ENCODE measurements at regions not wholly inside any gene's neighbourhood (a gene's known extent, or its start where the extent isn't known, plus 50 kb on each side); places are given as distances from the start of the nearest gene placed in this dataset.
"Not testable (repeated sequence)": the region's sequence is repeated elsewhere in the genome, so short reads cannot be mapped to it uniquely, and the experiment has no call there.

DNA sequence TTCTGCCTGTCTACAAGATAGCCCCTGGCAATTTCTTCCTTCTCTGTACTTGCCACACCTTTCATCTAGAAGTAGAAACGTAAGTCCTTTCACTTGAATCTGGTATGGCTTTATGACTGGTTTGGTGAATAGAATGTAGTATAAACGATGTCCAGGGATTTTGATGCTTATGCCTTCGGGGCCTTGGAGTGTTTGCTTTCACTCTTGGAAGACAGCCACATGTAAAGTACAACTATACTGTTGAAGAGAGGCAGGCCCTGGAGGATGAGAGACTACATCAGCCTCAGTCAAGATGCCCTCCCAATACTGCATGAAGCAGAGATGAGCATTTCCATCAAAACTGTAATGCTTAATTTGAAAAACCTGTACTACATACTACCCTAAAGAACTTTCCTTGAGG lies 553.8 kb upstream of the C9orf72 start:
- no peak for DNase-seq

DNA sequence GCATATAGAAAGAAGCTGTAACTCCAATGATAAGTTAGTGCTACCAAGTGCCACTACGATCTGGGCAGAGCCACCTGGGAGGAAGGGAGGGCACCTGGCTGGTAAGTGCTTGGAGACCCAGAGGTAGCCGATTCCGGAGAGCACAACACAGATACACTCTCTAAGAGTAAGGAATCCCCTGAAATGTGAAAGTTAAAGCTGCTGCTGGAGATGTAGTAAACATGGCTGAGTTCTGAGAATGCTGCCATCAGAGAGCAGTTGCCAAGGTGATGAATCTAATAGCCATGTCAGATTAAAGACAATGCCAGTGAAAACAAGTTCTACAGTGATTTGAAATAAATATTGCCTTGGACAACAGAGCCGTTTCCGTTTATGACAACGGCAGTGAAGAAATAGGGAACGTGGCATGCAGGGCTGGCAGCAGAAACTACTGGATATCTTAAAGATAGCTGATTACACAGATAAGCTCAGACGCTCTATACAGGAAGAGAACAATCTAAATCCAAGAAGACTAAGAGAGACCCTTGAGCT lies 561.2 kb upstream of the C9orf72 start:
- no peak for DNase-seq

DNA sequence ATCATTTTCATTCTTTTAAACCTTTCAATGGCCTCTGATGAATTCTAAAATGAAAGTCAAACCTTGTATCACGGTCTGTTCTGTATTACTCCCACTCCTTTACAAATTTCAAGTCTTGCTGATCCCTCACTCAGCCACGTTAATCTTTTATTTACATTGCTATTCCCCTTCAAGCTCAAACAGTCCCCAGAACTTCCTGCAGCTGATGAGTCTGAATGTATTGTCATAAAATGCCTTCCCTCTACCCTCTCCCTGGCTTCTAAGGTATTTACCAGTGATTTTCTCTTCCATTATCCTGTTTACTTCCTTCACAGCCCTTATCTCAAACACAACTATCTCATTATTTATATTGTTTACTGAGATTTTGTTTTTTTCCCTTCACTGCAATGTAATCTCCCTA lies 562.3 kb upstream of the C9orf72 start:
- DNase-seq = no peak

DNA sequence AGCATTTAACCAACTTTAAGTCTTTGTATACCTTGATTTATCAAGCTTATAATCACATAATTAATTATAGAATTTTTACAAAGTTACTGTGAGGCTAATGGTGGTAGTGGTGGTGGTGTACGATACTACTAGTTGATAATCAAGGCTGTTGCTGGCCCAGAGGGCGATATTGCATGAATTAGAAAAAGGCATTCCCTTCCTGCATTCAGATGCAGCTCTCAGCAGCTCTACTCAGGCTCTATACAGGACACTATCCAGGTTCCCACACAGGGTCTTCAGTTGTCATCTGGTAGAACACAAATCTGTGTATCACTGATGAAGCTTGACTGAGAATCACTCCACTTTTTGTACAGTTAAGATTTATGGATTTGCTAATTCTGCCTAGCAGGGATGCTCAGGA lies 562.8 kb upstream of the C9orf72 start:
- no peak for DNase-seq

DNA sequence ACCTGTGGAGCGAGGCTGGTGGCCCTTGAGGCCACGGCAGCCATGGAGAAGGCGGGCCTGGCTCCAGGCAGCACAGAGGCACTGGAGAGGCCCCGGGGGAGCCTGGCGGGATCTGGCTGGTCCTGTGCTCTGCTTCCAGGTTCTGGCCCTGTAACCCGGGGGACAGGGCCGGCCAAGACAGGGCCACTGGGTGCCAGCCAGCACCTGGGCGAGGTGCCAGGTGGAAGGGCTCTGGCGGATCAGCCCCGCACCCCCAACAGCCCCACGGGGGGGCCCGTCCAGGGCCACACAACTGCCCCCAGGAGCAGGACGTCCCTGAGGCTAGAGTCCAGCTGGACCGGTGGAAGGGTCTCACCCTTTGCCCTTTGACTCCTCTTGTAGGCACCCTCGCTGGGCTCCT lies 574.1 kb upstream of the C9orf72 start:
- DNase-seq = not testable (repeated sequence)

DNA sequence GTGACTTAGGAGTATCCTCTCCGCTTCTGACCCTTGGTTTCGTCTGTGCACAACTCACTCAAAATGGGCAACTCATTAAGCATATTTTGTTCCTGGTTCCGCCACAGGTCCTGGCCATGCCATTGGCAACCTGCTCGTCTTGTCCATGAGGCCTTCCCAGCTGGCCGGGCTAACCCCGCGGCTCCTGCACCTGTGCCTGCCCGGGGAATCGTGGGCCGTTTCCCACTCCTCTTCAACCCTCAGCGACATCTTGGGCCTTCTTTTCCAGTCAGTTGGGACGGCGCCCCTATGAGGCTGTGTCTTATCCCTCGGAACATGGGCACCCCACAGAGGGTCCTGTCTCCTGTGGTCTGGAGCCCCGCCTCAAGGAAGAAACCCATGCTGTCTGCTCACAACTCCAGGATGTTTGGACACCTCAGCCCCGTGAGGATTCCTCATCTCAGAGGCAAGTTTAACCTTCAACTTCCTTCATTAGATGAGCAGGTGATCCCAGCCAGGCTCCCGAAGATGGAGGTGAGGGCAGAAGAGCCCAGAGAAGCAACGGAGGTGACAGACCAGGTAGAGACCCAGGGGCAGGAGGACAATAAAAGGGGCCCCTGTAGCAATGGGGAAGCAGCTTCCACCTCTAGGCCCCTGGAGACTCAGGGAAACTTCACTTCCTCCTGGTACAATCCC lies 574.8 kb upstream of the C9orf72 start:
- DNase-seq = not testable (repeated sequence)

DNA sequence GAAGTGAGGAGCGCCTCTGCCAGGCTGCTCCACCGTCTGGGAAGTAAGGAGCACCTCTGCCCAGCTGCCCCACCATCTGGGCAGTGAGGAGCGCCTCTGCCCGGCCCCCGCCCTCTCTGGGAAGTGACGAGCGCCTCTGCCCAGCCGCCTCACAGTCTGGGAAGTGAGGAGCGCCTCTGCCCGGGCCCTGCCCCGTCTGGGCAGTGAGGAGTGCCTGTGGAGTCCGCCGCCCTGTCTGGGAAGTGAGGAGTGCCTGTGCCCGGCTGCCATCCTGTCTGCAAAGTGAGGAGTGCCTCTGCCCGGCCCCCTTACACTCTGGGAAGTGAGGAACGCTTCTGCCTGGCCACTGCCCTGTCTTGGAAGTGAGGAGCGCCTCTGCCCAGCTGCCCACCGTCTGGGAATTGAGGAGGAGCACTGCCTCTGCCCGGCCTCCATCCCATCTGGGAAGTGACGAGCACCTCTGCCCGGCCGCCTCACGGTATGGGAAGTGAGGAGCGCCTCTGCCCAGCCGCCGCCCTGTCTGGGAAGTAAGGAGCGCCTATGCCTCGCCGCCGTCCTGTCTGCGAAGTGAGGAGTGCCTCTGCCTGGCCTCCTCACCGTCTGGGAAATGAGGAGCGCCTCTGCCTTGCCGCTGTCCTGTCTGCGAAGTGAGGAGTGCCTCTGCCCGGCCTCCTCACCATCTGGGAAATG lies 576.2 kb upstream of the C9orf72 start:
- not testable (repeated sequence) for DNase-seq

DNA sequence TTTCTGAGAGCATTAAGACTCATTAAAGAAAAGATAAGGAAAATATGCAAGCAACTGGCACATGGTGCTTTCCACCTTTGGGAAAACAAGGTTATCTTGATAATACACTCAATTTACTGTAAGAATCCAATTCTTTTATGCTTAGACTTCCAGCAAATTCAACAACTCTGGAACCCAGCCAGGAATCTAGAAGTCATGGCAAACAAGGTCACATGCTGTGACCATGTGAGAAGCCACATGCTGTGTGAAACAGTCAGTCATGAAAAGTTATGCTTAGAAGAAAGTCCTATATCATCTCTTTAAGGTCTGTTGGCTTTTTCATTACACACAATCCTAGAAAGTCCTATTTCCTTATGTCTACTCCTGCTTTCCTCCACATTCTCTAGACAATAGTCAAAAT lies 581.8 kb upstream of the C9orf72 start:
- no peak for DNase-seq

DNA sequence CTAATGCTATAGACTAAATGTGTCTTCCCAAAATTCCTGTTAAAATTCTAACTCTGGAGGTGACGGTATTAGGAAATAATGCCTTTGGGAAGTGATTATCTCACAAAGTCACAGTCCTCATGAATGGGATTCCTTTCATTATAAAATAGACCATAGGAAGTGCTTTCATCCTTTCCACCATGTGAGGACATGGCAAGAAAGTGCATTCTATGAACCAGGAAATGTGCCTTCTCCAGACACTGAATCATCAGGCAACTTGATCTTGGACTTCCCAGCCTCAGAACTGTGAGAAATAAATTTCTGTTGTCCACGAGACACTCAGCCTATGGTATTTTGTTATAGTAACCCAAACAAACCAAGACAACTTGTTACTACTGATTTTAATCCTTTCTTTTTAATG lies 582.4 kb upstream of the C9orf72 start:
- no peak for DNase-seq

DNA sequence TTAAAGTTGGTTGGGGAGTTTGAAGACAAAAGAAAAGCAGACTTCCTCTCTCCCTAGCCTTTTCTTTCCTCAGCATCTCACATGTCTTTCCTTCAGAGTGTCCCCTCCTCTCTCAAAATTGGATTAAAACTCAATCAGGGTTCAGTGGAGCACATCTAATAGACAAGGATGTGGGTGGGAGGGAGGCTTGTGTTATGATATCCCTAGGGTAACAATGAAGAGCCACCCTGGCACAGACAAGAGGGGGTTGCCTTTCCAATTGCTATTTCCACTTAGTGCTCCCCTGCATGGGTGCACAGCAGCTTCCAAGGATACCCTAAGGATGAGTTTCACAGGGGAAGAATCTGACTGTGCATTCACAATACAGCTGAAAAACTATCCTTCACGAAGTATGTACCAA lies 585.2 kb upstream of the C9orf72 start:
- DNase-seq = no peak

DNA sequence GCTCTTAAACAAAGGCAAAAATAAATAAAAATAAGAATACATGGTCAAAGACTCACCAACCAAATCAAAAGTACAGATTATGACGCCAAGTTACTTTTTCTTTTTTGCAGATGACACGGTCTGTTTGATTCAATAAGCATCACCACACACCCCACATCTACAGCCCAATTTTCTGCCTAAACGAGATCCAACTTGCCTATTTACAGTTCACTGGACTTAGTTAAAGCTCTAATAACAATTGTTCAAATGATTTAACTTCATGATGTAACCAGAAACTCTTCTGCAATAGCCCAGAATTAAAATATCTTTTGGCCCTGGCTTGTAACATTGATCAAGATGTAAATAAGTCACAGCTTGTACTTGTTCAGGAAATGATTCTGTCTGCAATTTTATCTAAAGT lies 590.3 kb upstream of the C9orf72 start:
- no peak for DNase-seq

DNA sequence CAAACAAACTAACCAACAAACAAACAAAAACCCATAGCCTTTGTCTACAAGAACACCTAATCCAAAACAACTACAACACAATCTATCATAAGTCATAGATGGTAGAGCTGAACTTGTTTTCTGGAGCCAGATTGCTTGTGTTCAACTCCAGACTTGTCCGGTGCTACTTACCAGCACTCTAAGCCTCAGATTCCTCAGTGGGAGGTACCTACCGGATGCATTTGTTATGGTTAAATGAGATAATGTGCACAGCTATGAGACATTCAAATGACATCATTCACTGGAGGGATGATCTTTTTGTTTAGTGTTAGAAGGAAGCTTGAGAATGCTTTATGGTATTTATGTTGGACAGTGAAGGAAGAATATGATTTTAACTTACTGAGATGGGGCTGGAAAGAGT lies 592.9 kb upstream of the C9orf72 start:
- no peak for DNase-seq

DNA sequence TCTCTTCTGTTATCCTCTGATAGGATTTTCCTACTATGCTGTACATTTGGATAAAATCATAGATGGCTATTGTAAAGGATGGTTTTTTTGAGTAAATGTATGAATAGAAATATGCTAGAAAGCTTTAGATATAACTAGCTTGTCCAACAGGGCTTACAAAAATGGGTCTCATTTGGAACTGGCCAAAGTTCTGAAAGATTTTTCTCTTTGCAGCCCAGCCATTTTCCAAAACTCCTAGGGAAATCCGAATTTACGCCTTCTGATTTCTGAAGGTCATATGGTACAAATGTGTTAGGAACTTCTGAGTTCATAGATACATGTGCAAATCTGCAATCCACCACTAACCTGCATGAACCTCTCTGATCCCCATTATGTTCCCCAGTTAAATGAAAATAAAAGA lies 603.9 kb upstream of the C9orf72 start:
- no peak for DNase-seq

DNA sequence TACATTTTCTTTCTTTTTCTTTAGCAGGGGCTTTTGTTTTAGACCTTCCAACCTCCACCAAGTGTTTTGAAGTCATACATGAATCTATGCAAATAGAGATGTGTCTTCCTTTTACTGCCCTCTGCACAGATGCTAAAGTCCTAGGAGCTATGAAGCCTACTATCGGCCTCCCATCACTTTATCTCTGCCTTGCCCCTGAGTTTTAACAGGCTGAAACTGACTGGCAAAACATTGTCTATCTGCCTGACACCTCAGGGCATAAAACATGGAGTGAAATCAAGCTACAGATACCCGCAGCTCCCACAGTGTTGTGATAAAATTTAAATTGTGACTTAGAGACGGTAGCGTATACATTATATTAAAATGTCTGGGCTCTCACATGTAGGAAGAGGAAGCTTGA lies 604.6 kb upstream of the C9orf72 start:
- DNase-seq = no peak

DNA sequence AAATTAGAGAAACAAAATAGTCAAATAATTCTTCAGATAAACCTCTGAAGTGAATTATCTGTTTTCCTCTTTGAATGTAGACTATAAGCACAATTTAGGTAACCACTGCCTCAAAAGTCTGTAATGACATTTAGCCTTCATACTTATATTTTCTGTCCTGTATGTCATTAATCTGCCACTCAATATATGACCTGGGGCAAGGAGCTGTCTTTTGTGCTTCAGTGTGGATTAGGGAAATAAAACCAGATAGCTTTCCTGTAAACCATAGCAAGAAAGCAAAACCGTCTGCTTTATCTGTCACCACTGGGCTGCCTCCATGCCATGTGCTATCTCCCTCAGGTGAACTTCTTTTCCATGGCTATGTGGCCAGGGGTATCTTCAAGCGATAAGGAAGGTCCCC lies 606.6 kb upstream of the C9orf72 start:
- no peak for DNase-seq

DNA sequence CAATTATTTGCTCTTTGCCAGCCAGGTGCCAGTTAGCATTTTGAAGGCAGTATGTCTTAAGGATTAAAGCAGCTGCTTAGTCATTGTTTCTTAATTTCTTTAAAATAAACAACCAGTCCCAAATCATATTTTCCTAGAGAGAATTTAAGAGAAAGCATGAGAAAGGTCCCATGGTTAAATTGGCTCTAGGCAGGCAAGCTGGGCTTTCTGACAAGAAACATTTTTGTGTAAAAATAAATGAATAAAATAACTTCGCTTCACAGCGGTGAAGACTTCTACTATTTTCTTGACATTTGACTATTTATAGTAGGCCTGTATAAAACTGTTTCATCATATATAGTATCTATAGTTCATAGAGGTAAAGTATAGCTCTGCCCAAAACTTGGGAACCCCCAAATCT lies 617.7 kb upstream of the C9orf72 start:
- no peak for DNase-seq

DNA sequence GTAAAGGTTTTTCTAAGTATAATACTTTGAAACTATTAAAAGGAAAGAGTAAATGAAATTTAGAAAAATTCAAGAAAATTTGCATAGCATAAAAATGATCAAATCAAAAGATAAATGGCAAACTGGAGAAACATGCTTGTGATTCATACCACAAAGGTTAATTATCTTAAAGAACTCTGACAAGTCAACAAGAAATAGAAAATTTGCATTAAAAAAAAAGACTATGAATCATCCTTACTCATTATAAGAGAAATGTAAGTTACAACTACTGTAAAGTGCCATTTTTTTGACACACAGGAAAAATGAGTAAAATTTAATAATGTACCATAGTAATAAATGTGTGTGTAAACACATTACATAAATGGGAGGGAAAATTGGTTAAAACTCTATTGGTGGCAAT lies 624.4 kb upstream of the C9orf72 start:
- DNase-seq = no peak

DNA sequence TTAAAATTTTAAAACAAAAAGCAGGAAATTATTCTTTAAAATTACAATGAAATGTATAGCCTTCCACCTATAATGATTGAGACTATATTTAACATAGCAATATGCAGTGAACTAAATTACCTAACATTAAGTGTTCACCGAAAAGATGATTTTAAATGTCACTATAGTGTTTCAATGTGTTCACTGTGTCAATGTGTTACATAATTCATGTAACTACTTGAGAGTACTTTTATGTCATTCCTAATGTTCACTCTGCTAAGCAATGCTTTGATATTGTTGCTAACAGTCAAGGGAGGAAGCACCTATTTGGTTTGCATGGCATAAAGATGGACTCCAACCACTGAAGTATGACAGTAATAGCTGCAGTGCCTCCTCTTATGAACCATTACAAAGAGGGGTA lies 629.8 kb upstream of the C9orf72 start:
- DNase-seq = no peak

DNA sequence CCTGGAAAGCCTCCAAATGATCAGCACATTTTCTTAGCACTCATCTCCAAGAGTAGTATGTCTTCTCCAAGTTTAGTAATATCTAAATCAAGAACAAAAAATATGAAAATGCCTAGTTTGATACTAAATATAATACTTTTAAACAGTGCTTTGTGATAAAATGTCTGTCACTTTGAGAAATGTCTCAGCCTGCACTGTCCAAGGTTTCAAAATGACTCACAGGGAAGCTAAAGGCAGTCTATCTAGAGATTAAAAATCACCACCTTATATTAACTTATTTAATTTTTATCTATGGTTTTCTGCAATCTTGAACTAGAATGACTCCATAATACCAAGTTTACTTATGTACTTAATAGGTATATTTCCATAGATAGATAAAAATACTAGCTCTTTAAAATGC lies 633.0 kb upstream of the C9orf72 start:
- no peak for DNase-seq

DNA sequence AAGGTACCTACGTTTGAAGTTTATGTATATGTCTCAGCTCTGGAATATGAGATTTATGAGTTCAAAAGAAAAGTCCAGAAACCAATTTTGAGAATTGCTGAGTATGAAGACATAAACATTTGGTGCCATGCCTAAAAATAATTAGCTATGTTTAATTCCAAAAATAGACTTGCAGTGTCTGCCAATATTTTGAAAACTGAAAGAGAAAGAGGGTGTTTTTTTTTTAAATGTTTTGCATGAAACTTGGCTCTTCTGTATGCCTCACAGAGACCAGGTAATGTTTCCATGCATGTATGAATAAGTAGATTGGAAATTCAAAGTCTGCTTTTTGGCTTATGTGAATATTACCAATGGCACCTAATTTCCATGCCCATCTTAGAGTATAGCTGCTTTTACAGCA lies 634.4 kb upstream of the C9orf72 start:
- DNase-seq = no peak

DNA sequence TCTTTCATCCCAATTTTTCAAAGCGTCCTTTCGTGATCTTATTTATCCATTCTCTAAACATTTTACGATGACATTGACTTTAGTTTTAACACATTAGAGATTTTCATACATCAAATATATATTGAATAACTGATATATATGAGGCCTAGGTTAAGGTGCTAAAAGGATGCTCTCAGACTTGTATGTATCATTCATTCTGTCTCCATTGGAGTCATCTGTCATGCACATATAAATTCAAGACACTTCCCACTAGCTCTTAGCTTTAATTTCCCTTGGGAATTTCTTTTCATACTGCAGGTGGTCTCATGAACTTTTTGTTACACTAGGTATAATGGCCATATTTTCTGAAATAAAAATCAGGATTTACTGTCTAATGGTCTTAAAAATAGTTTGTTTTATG lies 635.8 kb upstream of the C9orf72 start:
- DNase-seq = no peak

DNA sequence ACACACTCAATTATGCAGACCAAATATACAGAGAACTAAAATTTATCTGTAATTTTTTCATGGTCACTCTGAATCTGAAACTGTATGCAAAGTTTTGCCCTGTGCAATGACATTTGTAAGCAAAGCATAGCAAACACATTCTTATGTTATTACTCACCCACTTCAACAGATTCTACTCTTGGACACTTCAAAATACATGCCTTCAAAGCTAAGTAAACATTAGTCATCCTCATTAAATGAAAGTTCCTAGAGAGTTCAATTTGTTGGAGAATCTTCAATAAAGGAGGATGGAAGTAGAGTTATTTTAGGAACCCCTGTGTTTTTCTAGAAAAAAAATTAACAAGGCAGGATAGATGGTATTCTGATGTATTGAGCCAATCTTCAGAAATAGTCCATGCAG lies 639.7 kb upstream of the C9orf72 start:
- no peak for DNase-seq

DNA sequence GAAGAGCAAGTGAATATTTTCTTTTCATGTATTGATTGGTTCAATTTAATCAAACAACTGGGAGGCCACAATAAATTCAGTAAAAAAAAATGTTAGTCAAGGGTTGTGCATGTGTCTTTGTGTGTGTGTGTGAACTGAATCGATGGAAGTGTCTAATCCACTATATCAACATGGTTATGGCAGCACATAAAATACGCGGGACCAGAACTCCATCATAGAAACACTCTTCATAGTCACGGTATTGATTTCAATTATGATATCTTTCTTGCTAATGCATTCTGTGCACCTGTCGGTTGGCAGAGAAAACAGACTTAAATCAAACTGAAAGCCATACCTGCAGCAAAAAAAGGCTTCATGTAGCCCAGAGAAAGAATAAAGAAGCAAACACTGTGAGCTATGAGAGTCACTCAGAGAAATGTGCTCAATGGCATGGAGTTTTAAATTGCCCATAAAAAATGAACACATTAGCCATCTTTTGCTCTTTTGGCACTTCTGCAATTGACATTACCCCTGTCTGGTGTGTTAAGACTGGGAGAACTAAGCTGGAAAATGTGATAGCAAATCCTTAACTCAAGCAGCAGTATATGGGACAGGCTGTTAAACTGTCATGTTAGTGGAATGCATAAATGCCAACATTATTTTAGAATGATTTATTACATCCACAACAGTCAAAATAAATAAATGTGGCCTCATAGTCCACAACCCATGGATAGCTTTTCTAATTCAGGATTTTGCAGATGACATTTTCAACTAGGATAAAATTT lies 642.4 kb upstream of the C9orf72 start:
- DNase-seq = no peak

DNA sequence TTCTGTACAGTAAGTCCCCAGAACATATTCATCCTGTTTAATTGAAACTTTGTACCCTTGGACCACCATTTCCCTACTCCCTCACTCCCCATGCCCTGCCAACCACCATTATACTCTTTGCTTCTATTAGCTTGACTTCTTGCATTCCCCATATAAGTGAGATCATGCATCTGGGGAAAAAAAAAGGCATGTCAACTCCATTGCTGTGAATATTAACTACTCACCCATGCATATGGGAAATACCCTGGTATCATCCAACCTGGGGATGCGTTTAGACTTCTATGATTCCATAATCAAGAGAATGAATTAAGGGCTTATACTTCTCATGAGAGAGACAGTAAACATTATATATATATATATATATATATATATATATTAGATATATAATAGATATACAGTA lies 659.4 kb upstream of the C9orf72 start:
- no peak for DNase-seq

Data from T-helper 9 cell (primary cell).